Ovary (tissue), 7 donors: ENCODE measurements at regions not wholly inside any gene's neighbourhood (a gene's known extent, or its start where the extent isn't known, plus 50 kb on each side); places are given as distances from the start of the nearest gene placed in this dataset.
"Not testable (repeated sequence)": the region's sequence is repeated elsewhere in the genome, so short reads cannot be mapped to it uniquely, and the experiment has no call there.

Source experiments
- DNase-seq, 5 donors: peaks; one replicate each; pipeline ENCODE4 v3.0.0-alpha.2; 2019 to 2020
- H3K27ac ChIP-seq, 2 donors: fragments of 200-600 bp; one replicate each; pipeline versions ENCODE4 v1.5.1 to v1.8.0; 2019 to 2022
- H3K27me3 ChIP-seq: fragments of 200-600 bp; one replicate; pipeline ENCODE4 v1.8.0; 2022
- H3K36me3 ChIP-seq: fragments of 200-600 bp; sonication (generic); one replicate; pipeline ENCODE4 v1.5.1; 2019
- H3K4me1 ChIP-seq: one replicate; pipeline ENCODE4 v1.8.1; 2013; ENCODE audit warnings: mild to moderate bottlenecking, moderate library complexity; ENCODE audit not compliant: insufficient read depth
- H3K4me3 ChIP-seq: fragments of 200-600 bp; sonication (generic); one replicate; pipeline ENCODE4 v1.5.1; 2017
- H3K9me3 ChIP-seq, 2 donors: fragments of 200-600 bp in 1 of 2; sonication (generic) in 1 of 2; one replicate each; pipeline versions ENCODE4 v1.5.1 to v1.8.1; 2013 to 2019; ENCODE audit warnings: mild to moderate bottlenecking in 1 of 2, moderate library complexity in 1 of 2
- CTCF ChIP-seq, 3 donors: fragments of 450-650 bp in 2 of 3; fragments of 200-600 bp in 1 of 3; IDR thresholded peaks; one replicate each; pipeline versions ENCODE4 v1.5.1 to v1.8.0; 2016 to 2022; ENCODE audit warnings: antibody characterized with exemption in 3 of 3, mild to moderate bottlenecking in 1 of 3
- EP300 ChIP-seq: sonication (generic); formaldehyde crosslinking; IDR thresholded peaks from one replicate; pipeline ENCODE4 v1.6.1; 2017; ENCODE audit warnings: antibody characterized with exemption
- POLR2A ChIP-seq: fragments of 450-650 bp; IDR thresholded peaks from one replicate; pipeline ENCODE4 v1.6.1; 2017; ENCODE audit warnings: antibody characterized with exemption, mild to moderate bottlenecking, moderate library complexity
- WGBS, 3 donors: extraction: QIAGEN DNeasy Blood & Tissue Kit in 1 of 3; methylation state at CpG; one replicate each; pipeline versions ENCODE4 v1.1.5 to v1.1.7; 2013 to 2017; 5-methylcytosine and 5-hydroxymethylcytosine counted together
- intact Hi-C, 4 donors: fragments of 100-400 bp; cut with DNase I; formaldehyde crosslinking; loops; one replicate each; pipeline versions ENCODE4 v1.11.0 to v1.15.1; 2022 to 2023
- donor health status: DM: no; HTN: no; CAD: no; lungs with moderate emphysema.
- donor health status: DM: no; HTN: no; CAD: no.
- donor health status: Bipolar disorder and iron deficiency.
- donor health status: DM: no; HTN: no; CAD: no.
- donor health status: DM: yes; HTN: yes; CAD: no.

GRCh38 chr5:106443746-106444145 is 1227.0 kb downstream of the EFNA5 start:
- Histone ChIP-seq H3K36me3 (no peaks in the 10 kb centered on the region), H3K27ac (no peak overlapping the region), H3K4me1 (no peaks in the 10 kb centered on the region), H3K9me3 (no peaks in the 10 kb centered on the region), H3K4me3 (no peak overlapping the region), H3K27me3 (no peaks in the 10 kb centered on the region)
- DNase-seq: no peak
- intact Hi-C loops: no loop called here
- TF ChIP-seq CTCF (IDR thresholded peaks at IDR 0.05) (no peak), EP300 (no peak), POLR2A (no peak)
- WGBS, 3 donors: 89 to 94% (median 90%) methylated on average over 2 of the region's 2 CpGs

- H3K36me3 ChIP-seq: no peaks in the 10 kb centered on the region
- DNase-seq: no peak
- no peaks in the 10 kb centered on the region for H3K9me3 ChIP-seq
- H3K27me3 ChIP-seq: no peaks in the 10 kb centered on the region
- TF ChIP-seq CTCF (IDR thresholded peaks at IDR 0.05) (no peak), POLR2A (no peak), EP300 (no peak)
- no peaks in the 10 kb centered on the region for H3K4me1 ChIP-seq
- no peak overlapping the region for H3K27ac ChIP-seq
- intact Hi-C loops: no loop called here
- H3K4me3 ChIP-seq: no peak overlapping the region
Measured at GRCh38 chr5:106435185-106435584, 1235.6 kb downstream of the EFNA5 start.

- DNase-seq, H3K9me3 ChIP-seq, H3K4me3 ChIP-seq, H3K27me3 ChIP-seq, H3K4me1 ChIP-seq, intact Hi-C loops, H3K36me3 ChIP-seq, H3K27ac ChIP-seq: not testable (repeated sequence)
- WGBS, 3 donors: 86 to 93% (median 92%) methylated on average over 10 to 11 of the region's 11 CpGs
Measured at GRCh38 chr5:106430733-106431132, 1240.0 kb downstream of the EFNA5 start.

- Histone ChIP-seq H3K4me1 (no peaks in the 10 kb centered on the region), H3K4me3 (no peak overlapping the region), H3K9me3 (no peaks in the 10 kb centered on the region), H3K27me3 (no peaks in the 10 kb centered on the region), H3K27ac (no peak overlapping the region), H3K36me3 (no peaks in the 10 kb centered on the region)
- whole genome bisulfite sequencing, 3 donors: 91 to 95% (median 92%) methylated on average over 8 of the region's 8 CpGs
- DNase-seq: no peak
- intact Hi-C loops: no loop called here
- TF ChIP-seq POLR2A (no peak), CTCF (IDR thresholded peaks at IDR 0.05) (no peak), EP300 (no peak)
Measured at GRCh38 chr5:106423109-106423897, 1247.4 kb downstream of the EFNA5 start.

GRCh38 chr5:106420102-106420501 is 1250.6 kb downstream of the EFNA5 start:
- Histone ChIP-seq H3K9me3 (no peaks in the 10 kb centered on the region), H3K36me3 (no peaks in the 10 kb centered on the region), H3K27ac (no peak overlapping the region), H3K27me3 (no peaks in the 10 kb centered on the region), H3K4me1 (no peaks in the 10 kb centered on the region), H3K4me3 (no peak overlapping the region)
- no peak for TF ChIP-seq CTCF (IDR thresholded peaks at IDR 0.05)
- TF ChIP-seq EP300: no peak
- no peak for TF ChIP-seq POLR2A
- no peak for DNase-seq
- intact Hi-C loops: no loop called here
- 86 to 87% (median 87%) methylated on average over 4 of the region's 4 CpGs for WGBS, 3 donors
